MM.1S (cell line): ENCODE measurements at regions not wholly inside any gene's neighbourhood (a gene's known extent, or its start where the extent isn't known, plus 50 kb on each side); places are given as distances from the start of the nearest gene placed in this dataset.

Experiments
- CTCF ChIP-seq: fragments of 300-600 bp; sonication (generic); IDR thresholded peaks from 2 replicates; pipeline ENCODE4 v1.5.1; 2016; ENCODE audit warnings: antibody characterized with exemption, low read length, mixed read lengths
- EZH2 ChIP-seq: fragments of 300-600 bp; sonication (generic); optimal IDR thresholded peaks from 2 replicates; pipeline ENCODE3; 2017; ENCODE audit warnings: low read depth, mild to moderate bottlenecking, antibody characterized with exemption, low read length, mixed read lengths
- EZH2phosphoT487 ChIP-seq: fragments of 300-600 bp; sonication (generic); IDR thresholded peaks from 2 replicates; pipeline ENCODE4 v1.6.1; 2018; ENCODE audit warnings: antibody characterized with exemption, low read length

GRCh38 chr18:27823053-27823452, 353.9 kb downstream of the CDH2 start:
- TF ChIP-seq CTCF (no peak), EZH2phosphoT487 (no peak), EZH2 (no peak)
